Endothelial cell of umbilical vein (primary cell): ENCODE measurements at regions not wholly inside any gene's neighbourhood (a gene's known extent, or its start where the extent isn't known, plus 50 kb on each side); places are given as distances from the start of the nearest gene placed in this dataset.

Experiments
- BruUV-seq: library from RNA; stranded (reverse); fragments of 400-500 nt; replicated peaks from 2 replicates; lab custom pipeline; 2021; lab: Mats Ljungman, UMichigan
- CTCF ChIA-PET: fragments of 300-600, 350-600 bp; sonication (Branson Sonifier 250); formaldehyde crosslinking; loops from one replicate; lab custom pipeline; 2021; ENCODE audit warnings: antibody characterized with exemption, inconsistent platforms; lab: Charles Lee
- POLR2A ChIA-PET: fragments of 300-600, 350-600 bp; sonication (Branson Sonifier 250); formaldehyde crosslinking; loops from one replicate; lab custom pipeline; 2021; ENCODE audit warnings: antibody characterized with exemption, inconsistent platforms; lab: Charles Lee
- DNase-seq: peaks from one replicate; pipeline ENCODE4 v3.0.0-alpha.2; 2011; ENCODE audit warnings: low read depth, low spot score
- FAIRE-seq: peaks from 2 replicates; lab custom pipeline; 2011; peaks lifted over from hg19 to GRCh38; lab: Jason Lieb, UNC
- H2AFZ ChIP-seq: 2 replicates; pipeline ENCODE4 v1.6.0; 2012; ENCODE audit warnings: low read depth, low read length, control low read depth, inconsistent platforms
- H3K27ac ChIP-seq: 2 replicates; pipeline ENCODE4 v1.5.1; 2011; ENCODE audit warnings: low read depth, mild to moderate bottlenecking, control low read depth, low read length, moderate library complexity; ENCODE audit not compliant: insufficient read depth
- H3K27me3 ChIP-seq, 2 experiments: 2 replicates each; pipeline versions ENCODE4 v1.6.0 to v1.6.1; 2011; ENCODE audit warnings: low read length in 2 of 2, mixed read lengths in 1 of 2; ENCODE audit not compliant: control insufficient read depth in 2 of 2, insufficient read depth in 2 of 2
- H3K36me3 ChIP-seq, 2 experiments: 2 replicates in 1 of 2; 3 replicates in 1 of 2; pipeline ENCODE4 v1.5.1; 2011; ENCODE audit warnings: low read length in 2 of 2, mild to moderate bottlenecking in 1 of 2, moderate library complexity in 1 of 2; ENCODE audit not compliant: control insufficient read depth in 2 of 2, insufficient read depth in 2 of 2; ENCODE audit errors: extremely low read depth in 1 of 2
- H3K4me1 ChIP-seq: 3 replicates; pipeline ENCODE4 v1.5.1; 2011; ENCODE audit warnings: mild to moderate bottlenecking, low read length; ENCODE audit not compliant: control insufficient read depth, insufficient read depth; ENCODE audit errors: extremely low read depth
- H3K4me2 ChIP-seq: 2 replicates; pipeline ENCODE4 v1.6.1; 2011; ENCODE audit warnings: low read length, control low read depth, mixed read lengths; ENCODE audit not compliant: insufficient read depth
- H3K4me3 ChIP-seq, 3 experiments: fragments of 200-600 bp in 1 of 3; sonication (generic), shearing (Covaris generic) in 1 of 3; replicated peaks in 1 of 3; 2 replicates each; pipeline ENCODE4 v1.5.1; 2011 to 2016; ENCODE audit warnings: control low read depth in 3 of 3, low read length in 3 of 3, mild to moderate bottlenecking in 2 of 3, inconsistent platforms in 1 of 3, low read depth in 1 of 3, moderate library complexity in 1 of 3; ENCODE audit not compliant: insufficient read depth in 1 of 3
- H3K79me2 ChIP-seq: 2 replicates; pipeline ENCODE4 v1.6.0; 2012; ENCODE audit warnings: low read length, inconsistent platforms; ENCODE audit not compliant: control insufficient read depth, insufficient read depth
- H3K9ac ChIP-seq: replicated peaks from 2 replicates; pipeline ENCODE3; 2011; ENCODE audit warnings: low read length, control low read depth; ENCODE audit not compliant: insufficient read depth; ENCODE audit errors: extremely low read depth
- H3K9me1 ChIP-seq: replicated peaks from 3 replicates; pipeline ENCODE4 v1.6.0; 2011; ENCODE audit warnings: mild to moderate bottlenecking, low read length; ENCODE audit not compliant: control insufficient read depth, insufficient read depth; ENCODE audit errors: extremely low read depth
- H3K9me3 ChIP-seq: replicated peaks from 2 replicates; pipeline ENCODE4 v1.5.1; 2012; ENCODE audit warnings: low read length, inconsistent platforms; ENCODE audit not compliant: control insufficient read depth, insufficient read depth
- H4K20me1 ChIP-seq: replicated peaks from 2 replicates; pipeline ENCODE3; 2011; ENCODE audit warnings: mild to moderate bottlenecking, low read length; ENCODE audit not compliant: control insufficient read depth, insufficient read depth; ENCODE audit errors: extremely low read depth
- CTCF ChIP-seq, 2 donors: IDR thresholded peaks; 1 replicate in 1 of 2; 2 replicates in 1 of 2; pipeline ENCODE4 v1.5.1; 2011; ENCODE audit warnings: low read length in 2 of 2, mild to moderate bottlenecking in 2 of 2, moderate library complexity in 2 of 2, control low read depth in 1 of 2, inconsistent platforms in 1 of 2, low read depth in 1 of 2; ENCODE audit not compliant: insufficient read depth in 1 of 2; ENCODE audit errors: extremely low read depth in 1 of 2
- EZH2 ChIP-seq: IDR thresholded peaks from 2 replicates; pipeline ENCODE4 v1.6.1; 2012; ENCODE audit warnings: borderline replicate concordance, low read depth, mild to moderate bottlenecking, moderate library complexity, low read length, inconsistent platforms; ENCODE audit not compliant: severe bottlenecking
- FOS ChIP-seq: IDR thresholded peaks from 2 replicates; pipeline ENCODE4 v1.6.1; 2011; ENCODE audit warnings: mild to moderate bottlenecking, low read length, moderate library complexity, borderline replicate concordance; ENCODE audit not compliant: insufficient read depth
- GATA2 ChIP-seq: IDR thresholded peaks from 2 replicates; pipeline ENCODE4 v1.7.0; 2011; ENCODE audit warnings: low read depth, mild to moderate bottlenecking, moderate library complexity, mixed read lengths, low read length; ENCODE audit not compliant: insufficient read length, insufficient read depth
- JUN ChIP-seq: IDR thresholded peaks from 2 replicates; pipeline ENCODE4 v1.6.1; 2011; ENCODE audit warnings: borderline replicate concordance, low read depth; ENCODE audit not compliant: insufficient read length, insufficient read depth
- MYC ChIP-seq: IDR thresholded peaks from one replicate; pipeline ENCODE4 v1.6.1; 2011; ENCODE audit warnings: mild to moderate bottlenecking, low read depth, low read length
- POLR2A ChIP-seq: IDR thresholded peaks from 2 replicates; pipeline ENCODE4 v1.6.1; 2012; ENCODE audit warnings: low read depth, mild to moderate bottlenecking, control low read depth, low read length
- POLR2AphosphoS5 ChIP-seq: IDR thresholded peaks from 2 replicates; pipeline ENCODE4 v1.6.1; 2012; ENCODE audit warnings: low read depth, mild to moderate bottlenecking, control low read depth, low read length, moderate library complexity; ENCODE audit not compliant: insufficient read depth
- dilution Hi-C: fragments of 300-500 bp; cut with MboI; formaldehyde crosslinking; loops from one replicate; pipeline ENCODE4 v1.15.0; 2019; ENCODE audit warnings: low sequenced_read_pairs; ENCODE audit not compliant: extremely low pct_ligation_motif_present
- intact Hi-C: fragments of 100-400 bp; cut with micrococcal nuclease; formaldehyde crosslinking; loops from one replicate; pipeline ENCODE4 v1.10.0; 2022
- TF ChIP-seq, protein P1 (sequence below): IDR thresholded peaks from 2 replicates; pipeline ENCODE4 v1.6.1; 2011; ENCODE audit not compliant: insufficient read depth, insufficient read length

GRCh38 chr3:130800829-130801228 is 54.2 kb upstream of the PIK3R4 start:
- no peak for DNase-seq
- FAIRE-seq = no peak
- intact Hi-C loops = no loop called here
- TF ChIP-seq, protein P1, sequence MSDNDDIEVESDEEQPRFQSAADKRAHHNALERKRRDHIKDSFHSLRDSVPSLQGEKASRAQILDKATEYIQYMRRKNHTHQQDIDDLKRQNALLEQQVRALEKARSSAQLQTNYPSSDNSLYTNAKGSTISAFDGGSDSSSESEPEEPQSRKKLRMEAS = no peak
- TF ChIP-seq EZH2 (no peak), GATA2 (no peak), POLR2A (no peak), POLR2AphosphoS5 (no peak), CTCF (IDR thresholded peaks at IDR 0.05; ENCODE audit: extremely low read depth in 1 of 2, insufficient read depth in 1 of 2, low read depth in 1 of 2, low read length in 2 of 2) (no peak), MYC (no peak), FOS (no peak), JUN (no peak)
- CTCF ChIA-PET = no interaction called here
- Histone ChIP-seq H3K9ac (no peak overlapping the region), H3K36me3 (no peaks in the 10 kb centered on the region), H4K20me1 (no peaks in the 10 kb centered on the region), H3K9me1 (no peaks in the 10 kb centered on the region), H3K27ac (no peak overlapping the region), H3K79me2 (no peaks in the 10 kb centered on the region), H3K27me3 (no peaks in the 10 kb centered on the region), H3K4me1 (no peaks in the 10 kb centered on the region), H3K4me2 (no peak overlapping the region), H2AFZ (no peak overlapping the region), H3K4me3 (no peak overlapping the region), H3K9me3 (no peaks in the 10 kb centered on the region)
- POLR2A ChIA-PET = no interaction called here
- dilution Hi-C loops = no loop called here
- no TSS peak for BruUV-seq
